CD4-positive, alpha-beta T cell treated with Interleukin-2 at 100 ng/mL for 4 hours (primary cell): ENCODE measurements at regions not wholly inside any gene's neighbourhood (a gene's known extent, or its start where the extent isn't known, plus 50 kb on each side); places are given as distances from the start of the nearest gene placed in this dataset.

Source experiments
- DNase-seq: peaks from one replicate; pipeline ENCODE4 v3.0.0-alpha.2; 2020; ENCODE audit warnings: low spot score

DNA sequence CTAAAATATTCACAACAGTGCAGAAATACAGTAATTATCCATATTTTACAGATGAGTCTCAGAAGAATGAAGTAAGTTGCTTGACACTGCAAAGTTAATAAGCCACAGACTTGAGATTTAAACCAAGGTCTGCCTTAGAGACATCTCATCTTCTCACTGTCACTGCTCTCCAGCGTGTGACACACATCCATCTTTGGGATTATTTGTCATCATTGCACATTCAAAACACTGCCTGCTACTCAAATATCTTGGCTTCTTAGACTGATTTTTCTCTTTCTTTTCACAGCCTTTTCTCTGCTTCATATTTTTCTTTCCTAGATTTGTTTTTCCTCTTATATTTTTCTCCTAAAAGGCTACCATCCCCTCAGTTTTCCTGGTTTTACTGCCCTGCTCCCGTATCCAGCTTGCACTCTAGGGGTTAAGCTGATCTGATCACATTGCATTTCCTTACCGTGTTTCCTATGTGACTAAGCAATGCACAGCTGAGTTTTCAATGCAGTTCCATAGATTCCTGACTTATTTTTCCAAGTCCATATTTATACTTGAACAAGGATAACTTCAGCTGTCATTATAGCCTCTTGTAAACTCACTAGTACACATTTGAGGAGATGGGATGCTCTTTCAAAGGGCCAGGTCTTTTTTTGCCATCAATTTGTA is 353.0 kb downstream of the PLK2 start:
- no peak for DNase-seq

DNA sequence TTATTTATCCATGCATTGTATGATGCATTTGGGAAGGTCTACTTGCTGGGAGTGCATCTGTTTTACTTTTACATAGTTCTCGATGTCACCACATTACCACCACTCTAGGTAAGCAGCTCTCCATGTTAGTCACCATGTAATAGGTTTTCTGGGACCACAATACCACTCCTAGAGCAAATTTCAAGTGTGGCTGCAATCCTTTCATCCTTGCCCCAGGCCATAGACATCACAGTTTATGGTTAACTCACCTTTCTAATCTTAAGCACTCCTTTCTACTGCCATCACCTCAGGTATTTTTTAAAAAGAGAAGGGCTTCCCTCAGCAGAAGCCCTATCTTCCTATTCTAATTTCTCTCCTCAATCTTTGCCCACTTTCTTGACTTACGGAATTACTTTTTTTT is 354.1 kb downstream of the PLK2 start:
- DNase-seq: no peak

DNA sequence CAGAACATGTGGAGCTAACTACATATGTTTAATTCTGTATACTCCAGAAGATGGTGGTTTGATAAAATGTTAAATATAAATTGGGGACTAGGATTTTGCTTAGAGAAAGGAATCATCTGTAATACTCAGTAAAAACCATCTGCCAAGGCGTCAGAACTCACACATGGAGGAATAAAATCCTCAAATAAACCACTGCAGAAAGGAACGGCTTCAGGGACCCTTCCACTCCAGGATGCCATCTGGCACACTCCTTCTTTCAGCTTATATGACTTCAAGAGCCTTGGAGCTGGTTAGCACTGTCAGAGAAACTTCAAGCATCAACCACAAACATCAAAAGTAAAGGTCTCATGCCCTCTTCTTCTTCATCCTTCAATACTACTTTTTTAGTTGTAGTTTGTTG is 360.6 kb downstream of the PLK2 start:
- DNase-seq: no peak

DNA sequence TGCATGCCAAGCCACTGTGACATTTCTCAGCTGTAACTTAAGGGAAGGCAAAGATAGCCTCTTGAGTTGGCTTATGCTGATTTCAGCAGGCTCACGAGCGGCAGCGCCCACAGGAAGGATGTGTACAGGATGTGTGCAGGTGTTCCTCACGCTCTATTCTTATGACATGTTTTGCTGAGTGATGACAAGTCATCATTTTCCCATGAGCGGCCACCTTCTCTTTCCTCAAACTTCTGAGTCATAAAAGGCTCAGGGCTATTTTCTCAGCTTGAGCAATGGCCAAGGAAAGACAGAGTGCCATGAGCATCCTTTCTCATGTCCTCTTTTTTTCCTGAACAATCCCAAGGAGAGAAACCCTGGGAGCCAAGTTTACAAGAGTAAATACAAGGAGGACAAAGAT is 365.9 kb downstream of the PLK2 start:
- no peak for DNase-seq

DNA sequence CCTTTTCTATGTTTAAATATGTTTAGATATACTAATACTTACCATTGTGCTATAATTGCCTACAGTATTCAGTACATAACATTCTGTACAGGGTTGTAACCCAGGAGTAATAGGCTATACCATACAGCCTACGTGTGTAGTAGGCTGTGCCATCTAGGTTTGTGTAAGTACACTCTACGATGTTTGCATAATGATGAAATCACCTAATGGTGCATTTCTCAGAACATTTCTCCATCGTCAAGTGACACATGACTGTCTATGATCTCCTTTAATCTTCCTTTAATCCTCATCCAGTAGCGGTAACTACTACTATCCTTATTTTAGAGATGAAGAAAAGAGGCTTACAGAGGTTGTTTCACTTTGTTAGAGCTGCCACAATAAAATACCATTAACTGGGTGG is 369.2 kb downstream of the PLK2 start:
- no peak for DNase-seq

DNA sequence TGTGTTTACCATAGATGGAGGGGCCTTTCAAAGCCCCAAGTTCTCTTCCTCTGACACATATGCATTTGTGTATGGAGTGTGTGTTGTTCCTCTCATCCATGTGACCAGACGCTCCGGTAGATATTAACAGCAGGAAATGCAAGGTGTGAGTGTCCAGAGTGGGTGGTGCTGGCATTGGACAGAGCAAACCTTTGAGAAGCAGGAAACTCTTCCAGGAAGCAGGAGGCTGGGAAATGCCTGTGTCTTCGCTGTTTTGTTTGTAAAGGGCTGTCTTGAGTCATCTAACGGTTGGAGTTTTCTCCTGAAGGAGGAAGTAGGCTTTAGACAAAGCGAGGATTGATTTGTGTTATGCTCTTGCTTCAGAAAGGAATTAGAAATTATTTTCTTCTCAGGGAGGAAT is 370.9 kb downstream of the PLK2 start:
- DNase-seq: no peak

DNA sequence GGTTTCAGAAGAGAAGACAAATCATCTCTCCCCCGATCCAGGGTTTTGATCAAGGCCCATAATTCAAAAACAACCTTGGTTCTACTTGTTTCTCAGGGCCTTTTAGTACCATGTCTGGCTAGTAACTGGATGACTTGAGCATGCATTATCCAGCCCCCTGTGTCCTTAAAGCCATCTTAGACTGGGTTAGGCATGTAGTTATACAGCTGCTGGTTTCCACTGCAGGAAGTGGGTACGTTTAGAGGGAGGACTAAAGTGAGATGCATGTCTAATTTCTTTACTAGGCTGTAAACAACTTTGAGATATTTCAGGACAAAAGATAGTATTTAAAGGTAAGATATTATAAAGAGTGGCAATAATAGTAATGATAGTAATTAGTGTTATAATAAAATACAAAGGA is 372.0 kb downstream of the PLK2 start:
- DNase-seq: no peak

DNA sequence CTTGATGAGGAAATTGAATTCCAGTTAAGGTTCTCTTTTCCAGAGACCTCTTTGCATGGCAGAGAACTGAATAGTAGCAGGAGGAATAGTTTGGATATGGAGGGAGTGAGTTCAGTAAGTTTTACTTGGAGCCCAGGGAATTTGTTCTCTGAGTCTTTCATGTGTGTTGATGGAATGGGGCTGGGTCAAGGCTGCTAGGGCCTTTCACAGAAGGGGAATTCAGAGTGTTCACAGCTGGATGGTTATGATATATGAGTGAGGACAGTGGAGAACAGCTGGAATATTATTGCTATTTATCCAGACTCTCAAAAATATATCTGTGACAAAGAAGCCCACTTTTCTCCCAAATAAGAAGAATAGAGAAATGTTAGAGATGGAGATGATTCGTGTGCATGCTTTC is 372.8 kb downstream of the PLK2 start:
- no peak for DNase-seq

DNA sequence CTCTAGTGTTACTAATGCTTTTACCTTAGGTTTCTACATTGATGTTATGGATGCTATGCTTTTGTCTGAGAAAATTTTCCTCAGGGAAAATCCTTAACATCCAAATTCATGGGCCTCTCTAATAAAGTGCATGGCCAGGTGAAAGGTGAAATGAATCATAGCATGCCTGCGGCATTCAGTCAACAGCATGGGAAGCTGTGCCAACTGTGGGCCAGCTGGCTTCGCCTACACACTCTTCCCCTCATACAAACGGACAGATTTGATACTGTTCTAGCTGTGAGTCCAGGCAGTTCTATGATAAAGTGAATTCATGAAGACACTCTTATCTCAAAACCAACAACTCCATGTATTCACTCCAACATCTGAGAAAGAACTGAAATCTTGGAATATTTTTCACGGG is 374.1 kb downstream of the PLK2 start:
- no peak for DNase-seq

DNA sequence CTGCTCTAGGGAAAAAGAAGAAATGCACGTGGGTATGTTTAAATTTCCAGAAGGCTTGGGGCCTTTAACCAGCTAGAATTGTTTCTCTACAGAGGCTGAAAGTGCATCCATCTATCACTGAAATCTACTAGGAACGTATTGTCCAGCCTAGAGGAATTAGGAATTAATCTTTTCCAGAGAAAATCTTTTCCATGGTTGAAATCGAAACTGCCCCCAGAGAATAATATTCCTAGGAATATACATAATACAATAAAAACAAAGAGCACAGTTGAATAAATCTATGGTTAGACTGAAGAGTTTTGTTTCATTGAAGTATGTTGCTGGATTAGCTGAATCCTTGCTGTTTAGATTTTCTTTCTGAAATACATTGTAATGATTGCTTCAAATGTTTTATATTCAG is 378.5 kb downstream of the PLK2 start:
- DNase-seq: no peak

DNA sequence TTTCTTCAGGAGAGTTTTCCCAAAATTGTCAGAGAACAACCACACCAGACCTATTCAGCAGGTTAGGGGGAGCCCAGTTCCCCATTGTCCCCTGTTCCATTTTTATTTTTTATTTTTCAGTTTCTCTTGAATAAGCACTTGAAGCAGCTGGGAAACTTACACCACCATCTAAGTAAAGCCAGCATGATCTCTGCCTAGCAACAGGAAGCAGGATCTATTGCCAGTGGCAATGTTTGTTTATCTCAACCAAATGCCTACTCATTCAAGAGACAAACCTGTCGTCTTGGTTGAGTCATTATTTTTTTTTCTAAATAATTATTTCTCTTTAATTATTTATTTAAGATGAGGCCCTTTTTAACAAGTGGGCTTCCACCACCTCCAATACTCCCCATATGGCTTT is 379.3 kb downstream of the PLK2 start:
- no peak for DNase-seq

DNA sequence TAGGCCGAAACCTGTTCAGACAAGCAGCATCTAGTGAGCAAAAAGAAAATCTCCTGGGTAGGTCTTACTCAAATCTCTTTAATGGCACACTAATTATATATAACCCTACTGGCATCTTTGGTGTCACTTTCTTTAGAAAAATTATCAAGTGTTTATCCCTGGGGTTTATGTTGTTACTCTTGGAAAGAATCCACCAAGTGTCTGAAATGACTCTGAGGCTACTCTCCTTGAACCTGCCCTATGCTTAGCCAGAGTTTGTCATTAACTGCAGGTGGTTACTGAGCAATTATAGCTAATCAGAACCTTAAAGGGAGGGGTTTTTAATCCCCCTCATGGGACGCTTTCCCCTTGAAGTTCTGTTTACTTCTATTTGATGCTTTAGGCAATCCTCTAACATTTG is 381.9 kb downstream of the PLK2 start:
- DNase-seq: no peak

DNA sequence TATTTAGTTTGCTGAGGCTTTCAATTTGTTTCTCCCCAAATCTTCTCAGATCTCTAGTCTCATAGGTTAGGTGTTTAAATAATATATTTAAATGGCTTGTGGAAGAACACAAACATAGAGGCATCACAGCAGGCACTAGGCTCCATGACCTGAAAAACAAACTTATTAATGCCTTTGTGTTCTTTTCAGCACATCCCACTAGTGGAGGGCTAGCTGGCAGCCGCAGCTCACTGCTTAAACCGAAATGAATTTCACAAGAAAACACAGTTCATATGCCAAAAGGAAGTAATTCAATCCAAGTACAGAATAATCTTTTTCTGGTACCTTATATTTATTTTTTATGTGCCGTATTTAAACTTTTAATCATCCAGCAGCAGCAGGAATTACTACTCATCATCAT is 382.5 kb downstream of the PLK2 start:
- no peak for DNase-seq

DNA sequence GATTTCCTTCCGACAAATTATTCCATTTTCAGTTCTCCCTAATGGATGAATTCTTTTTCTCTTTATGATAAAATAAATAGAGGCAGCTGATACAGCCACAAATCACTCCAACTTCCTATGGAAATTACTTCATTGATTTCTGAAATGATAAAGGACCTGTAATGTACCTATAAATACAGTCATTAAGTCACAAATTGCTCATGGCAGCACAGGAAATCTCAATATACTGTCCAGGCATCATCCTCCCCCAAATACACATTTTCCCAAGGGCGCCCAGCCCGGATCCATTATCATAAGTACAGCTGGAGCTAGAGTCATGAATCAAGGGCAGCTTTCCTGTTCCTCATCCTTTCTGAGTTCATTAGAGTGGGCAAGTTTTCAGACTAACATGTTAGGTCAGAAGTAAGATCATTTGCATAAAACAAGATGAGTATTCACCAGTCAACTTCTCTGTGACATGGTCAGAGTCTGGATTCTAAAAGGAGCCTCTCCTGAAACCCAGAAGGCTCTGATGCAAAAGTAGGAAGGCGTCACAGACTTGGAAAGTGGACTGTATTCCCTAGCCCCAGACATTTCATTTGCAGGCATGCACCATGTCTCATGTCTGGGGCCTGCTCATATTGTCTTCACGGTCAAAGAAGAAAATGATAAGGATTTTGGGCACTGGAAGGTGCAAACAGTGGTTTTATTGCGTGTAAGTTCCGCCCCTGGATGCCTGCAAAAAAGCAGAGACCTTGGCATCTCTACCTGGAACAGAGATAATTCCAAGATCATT is 383.2 kb downstream of the PLK2 start:
- no peak for DNase-seq

DNA sequence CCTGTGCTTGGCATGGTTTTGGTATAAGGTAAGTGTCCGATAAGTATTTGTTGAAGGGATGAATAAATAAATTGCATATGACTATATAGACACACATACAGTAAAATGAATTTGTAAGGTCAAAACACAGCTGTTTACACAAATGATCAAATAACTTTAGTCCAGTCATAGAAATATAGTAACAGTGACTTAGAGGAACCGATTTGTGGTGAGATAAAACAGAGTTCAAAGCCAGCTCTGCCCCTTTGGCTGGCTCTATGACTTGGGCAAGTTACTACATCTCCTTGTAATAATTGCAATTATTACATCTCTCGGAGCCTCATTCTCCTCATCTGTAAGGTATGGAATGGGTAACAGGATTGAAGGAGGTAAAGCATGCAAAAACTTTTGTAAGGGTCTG is 384.0 kb downstream of the PLK2 start:
- DNase-seq: no peak

DNA sequence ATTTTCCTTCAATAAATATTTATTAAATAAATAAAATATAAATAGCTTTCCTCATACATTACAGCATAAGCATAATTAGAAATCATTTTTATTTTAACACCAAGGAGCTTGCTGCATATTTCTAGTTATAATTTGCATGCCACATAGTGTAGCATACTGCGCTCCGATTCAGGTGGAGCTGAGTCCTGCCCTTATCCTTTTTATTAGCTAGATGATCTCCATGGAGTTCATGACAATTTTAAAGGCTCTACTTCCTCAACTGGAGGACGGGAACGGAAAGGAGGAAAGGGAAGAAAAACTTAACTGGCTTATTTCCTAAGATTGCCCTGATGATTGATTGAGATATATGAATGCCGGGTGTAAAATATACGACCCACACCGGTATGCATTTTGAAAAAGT is 385.2 kb downstream of the PLK2 start:
- no peak for DNase-seq

DNA sequence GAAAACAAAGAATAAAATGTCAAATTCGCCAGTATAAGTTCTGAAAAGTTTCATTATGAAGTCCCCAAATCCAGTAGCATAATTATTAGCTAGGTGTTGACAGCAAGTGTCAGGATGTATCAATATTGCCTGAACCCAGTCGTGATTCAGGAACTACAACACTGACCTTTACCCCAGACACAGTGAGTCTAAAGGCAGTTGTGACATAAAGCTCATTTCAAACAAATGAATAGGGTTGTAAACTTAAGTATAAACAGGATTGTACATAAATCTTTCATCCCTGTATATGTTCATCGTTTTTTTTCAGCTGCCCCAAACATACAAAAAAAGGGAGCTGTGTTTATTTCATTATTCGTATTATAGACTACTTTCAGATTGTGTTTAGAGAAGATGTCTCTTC is 385.7 kb downstream of the PLK2 start:
- DNase-seq: no peak

DNA sequence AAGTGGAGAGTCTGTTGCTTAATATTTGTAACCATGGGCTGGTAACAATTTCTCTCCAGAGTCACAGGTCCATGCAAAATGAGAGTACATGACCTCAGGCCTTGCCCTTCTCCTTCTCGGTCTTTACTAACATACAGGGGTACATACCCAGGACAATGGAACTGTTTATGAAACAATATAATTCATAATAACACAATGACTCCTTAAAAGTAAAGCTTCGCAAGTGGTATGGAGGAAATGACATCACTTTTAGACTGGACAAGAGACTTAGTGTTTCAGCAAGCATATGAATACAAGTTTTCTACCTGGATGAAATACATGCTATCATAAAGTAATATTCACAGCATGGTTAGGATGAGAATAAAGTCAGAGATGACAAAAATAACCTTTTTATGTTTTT is 386.6 kb downstream of the PLK2 start:
- DNase-seq: no peak

DNA sequence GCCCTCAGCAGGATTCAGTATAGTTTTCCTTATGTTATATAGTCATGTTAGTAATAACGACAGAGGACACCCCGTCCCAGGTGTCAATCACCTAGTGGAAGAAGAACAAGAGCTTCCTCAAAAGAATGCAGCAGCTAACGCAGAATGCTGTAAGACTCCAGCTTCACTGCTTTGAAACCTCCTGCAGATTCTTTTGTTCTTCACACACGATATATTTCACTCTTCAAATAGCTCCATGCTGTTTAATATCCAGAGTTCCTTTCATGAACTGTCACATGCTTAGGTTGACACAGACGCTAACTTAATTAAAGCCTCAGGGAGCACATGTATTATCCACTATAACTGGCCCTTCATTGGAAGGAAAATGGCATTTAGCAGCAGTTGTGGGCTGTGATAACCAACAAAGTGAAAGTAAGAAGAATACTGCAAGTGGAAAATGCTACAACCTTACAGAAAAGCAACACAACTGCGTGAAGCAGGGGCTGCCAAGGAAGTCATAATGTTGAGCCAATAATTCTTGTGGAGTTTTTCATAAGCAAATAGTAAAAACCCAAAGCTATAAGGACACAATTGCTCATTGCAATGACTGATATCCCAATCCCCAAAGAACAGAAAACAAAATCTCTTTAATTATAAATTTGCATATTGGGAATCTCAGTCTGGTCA is 387.5 kb downstream of the PLK2 start:
- no peak for DNase-seq

DNA sequence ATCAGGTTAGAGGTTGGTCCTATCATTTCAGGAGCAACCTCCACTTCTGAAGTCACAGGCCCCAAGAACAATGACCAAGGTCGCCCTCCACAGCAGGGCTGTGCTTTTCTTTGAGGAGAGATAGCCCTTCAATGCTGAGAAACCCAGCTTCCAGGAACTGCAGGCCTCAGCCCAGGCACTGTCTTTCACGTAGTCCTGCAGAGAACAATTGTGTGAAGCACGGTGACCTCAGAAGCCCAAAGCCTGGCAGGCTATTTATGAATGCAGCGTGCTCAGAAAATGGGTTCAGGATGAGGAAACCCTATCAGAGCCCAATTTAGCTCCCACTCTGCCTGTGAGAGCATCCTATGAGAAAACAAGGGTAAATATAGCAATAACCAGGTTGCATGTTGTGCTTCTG is 388.3 kb downstream of the PLK2 start:
- no peak for DNase-seq

DNA sequence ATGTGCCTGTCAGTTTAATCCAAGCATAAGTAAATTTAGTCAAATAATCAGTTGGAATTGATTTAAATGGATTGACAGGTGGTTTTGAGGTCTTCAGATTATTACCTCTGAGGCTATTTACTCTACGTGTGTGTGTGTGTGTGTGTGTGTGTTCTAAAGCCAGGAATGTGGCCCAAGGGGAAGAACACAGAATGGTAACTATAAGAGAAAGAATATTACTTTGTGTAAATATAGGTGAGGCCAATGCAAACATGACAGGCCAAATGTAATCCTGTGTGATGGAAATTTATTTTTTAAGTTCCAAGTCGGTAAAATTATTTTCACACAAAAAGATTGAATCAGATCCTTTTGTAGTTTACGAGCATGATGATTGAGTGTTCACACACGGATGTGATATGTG is 390.0 kb downstream of the PLK2 start:
- DNase-seq: no peak

DNA sequence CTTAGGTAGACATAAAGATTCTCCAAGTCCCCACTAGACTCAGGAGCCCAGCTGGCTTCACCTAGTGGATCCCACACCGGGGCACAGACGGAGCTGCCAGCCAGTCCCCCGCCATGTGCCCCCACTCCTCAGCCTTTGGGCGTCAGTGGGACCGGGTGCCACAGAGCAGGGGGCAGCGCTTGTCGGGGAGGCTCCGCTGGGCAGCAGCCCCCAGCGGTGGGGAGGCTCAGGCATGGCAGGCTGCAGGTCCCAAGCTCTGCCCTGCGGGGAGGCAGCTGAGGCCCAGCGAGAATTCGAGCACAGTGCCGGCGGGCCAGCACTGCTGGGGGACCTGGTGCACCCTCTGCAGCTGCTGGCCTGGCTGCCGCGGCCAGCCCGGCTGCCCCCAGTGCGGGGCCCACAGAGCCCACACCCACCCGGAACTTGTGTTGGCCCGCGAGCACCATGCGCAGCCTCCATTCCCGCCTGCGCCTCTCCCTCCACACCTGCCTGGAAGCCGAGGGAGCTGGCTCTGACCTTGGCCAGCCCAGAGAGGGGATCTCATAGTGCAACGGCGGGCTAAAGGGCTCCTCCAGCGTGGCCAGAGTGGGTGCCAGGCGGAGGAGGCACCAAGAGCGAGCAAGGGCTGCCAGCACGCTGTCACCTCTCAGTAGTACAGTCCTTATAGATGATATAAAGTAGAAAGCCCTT is 390.7 kb downstream of the PLK2 start:
- no peak for DNase-seq

DNA sequence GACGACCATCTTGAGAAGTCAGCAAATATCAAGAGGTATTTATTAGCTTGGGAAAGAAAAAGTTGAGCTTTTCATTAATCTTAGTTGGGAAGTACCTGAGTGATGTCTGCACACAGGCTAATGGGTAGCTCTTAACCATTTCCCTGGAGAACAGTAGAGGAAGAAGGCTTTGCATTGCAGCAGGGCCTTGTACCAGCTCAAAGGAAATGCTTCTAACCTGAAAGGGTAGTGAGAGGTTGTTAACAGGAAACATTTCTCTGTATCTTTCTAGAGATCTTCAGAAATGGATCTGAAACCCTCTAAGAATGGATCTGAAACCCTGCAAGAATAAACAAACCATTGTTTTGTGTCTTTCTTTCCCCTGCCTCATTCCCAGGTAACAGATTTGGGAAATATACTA is 393.3 kb downstream of the PLK2 start:
- DNase-seq: no peak
